ENCODE measurements at regions not wholly inside any gene's neighbourhood (a gene's known extent, or its start where the extent isn't known, plus 50 kb on each side); places are given as distances from the start of the nearest gene placed in this dataset.

DNA sequence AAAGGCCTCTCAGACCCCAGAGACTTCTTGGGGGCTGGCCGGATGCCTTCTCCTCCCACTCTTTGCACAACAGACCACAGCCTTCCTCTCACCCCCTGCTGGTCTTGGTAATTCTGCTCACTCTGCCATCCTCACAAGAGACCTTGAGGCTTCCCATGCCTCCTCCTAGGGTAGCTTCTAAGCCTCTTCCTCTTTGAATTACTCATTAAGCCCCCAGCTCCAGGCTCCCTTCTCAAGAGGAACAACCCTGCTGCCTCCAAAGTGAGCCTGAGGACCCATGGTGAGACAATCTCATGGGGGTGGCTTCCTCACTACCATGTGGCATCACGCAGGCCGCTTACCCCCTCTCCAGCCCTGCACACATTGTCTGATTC is 184.6 kb upstream of the SYT13 start:
- H3K9me2 ChIP-seq (ENCODE audit: insufficient read depth), result no peaks in the 10 kb centered on the region
- no peak overlapping the region for H2AFZ ChIP-seq
- no peak overlapping the region for H3K4me2 ChIP-seq
- H3K27me3 ChIP-seq (ENCODE audit: insufficient read depth, low read depth), result peaks cover 81% of the 10 kb centered on the region
- TF ChIP-seq EZH2 (IDR thresholded peaks at IDR 0.05; ENCODE audit: low read depth), result no peak
- TF ChIP-seq, protein P1, sequence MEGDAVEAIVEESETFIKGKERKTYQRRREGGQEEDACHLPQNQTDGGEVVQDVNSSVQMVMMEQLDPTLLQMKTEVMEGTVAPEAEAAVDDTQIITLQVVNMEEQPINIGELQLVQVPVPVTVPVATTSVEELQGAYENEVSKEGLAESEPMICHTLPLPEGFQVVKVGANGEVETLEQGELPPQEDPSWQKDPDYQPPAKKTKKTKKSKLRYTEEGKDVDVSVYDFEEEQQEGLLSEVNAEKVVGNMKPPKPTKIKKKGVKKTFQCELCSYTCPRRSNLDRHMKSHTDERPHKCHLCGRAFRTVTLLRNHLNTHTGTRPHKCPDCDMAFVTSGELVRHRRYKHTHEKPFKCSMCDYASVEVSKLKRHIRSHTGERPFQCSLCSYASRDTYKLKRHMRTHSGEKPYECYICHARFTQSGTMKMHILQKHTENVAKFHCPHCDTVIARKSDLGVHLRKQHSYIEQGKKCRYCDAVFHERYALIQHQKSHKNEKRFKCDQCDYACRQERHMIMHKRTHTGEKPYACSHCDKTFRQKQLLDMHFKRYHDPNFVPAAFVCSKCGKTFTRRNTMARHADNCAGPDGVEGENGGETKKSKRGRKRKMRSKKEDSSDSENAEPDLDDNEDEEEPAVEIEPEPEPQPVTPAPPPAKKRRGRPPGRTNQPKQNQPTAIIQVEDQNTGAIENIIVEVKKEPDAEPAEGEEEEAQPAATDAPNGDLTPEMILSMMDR (conservative IDR thresholded peaks at IDR 0.05), result no peak
- no peak for DNase-seq
- no peaks in the 10 kb centered on the region for H3K79me2 ChIP-seq (ENCODE audit: low read depth)
- BruUV-seq (replicated peaks), result no TSS peak
- no peak overlapping the region for H3K4me3 ChIP-seq
- H3K36me3 ChIP-seq (ENCODE audit: low read depth), result no peaks in the 10 kb centered on the region
- no peaks in the 10 kb centered on the region for H3K9me3 ChIP-seq (ENCODE audit: insufficient read depth, low read depth)
- intact Hi-C loops (cut with micrococcal nuclease; ENCODE audit: unreplicated experiment), result no loop called here
- H3K27ac ChIP-seq, result no peak overlapping the region
- ChIA-PET POLR2A (ENCODE audit: unreplicated experiment) (no interaction called here), CTCF (no interaction called here)
- no peaks in the 10 kb centered on the region for H3K4me1 ChIP-seq (replicated peaks; ENCODE audit: insufficient read depth)
- no peaks in the 10 kb centered on the region for H4K20me1 ChIP-seq (ENCODE audit: insufficient read depth)
- H3F3A ChIP-seq (ENCODE audit: insufficient read depth, low read depth), result no peaks in the 10 kb centered on the region

DNA sequence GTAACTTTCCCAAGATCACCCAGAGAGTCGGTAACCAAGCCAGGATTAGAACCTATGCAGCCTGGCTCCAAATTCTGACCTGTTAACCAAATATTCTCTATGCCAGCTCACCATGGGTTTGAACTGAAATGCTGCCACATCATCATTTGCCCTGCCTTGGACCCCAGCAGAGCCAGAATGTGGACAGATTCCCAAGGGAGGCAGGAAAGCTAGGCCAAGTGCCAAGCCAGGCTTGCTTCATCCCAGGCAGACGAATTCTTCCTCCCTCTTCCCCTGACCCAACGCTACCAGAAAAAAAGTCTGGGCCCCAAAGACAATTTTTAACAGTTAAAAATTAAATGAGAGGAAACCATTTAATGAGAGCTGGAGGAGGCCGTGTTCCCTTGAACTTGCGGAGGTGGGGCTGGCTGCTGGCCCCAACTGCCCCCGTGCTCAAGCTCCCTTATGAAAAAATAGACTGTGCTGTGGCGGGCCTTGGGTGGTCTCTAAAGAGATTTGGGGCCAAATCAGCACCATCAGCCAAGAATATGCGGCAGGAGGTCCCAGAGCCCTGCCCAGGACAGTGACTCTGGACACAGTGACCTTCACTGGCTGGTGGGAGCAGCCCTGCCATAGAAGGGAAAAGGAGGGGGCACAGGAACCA is 184.1 kb upstream of the SYT13 start:
- Histone ChIP-seq H3F3A (ENCODE audit: insufficient read depth, low read depth) (no peaks in the 10 kb centered on the region), H3K36me3 (ENCODE audit: low read depth) (no peaks in the 10 kb centered on the region), H3K4me2 (no peak overlapping the region), H3K27ac (no peak overlapping the region), H3K79me2 (ENCODE audit: low read depth) (no peaks in the 10 kb centered on the region), H3K9me3 (ENCODE audit: insufficient read depth, low read depth) (no peaks in the 10 kb centered on the region), H4K20me1 (ENCODE audit: insufficient read depth) (no peaks in the 10 kb centered on the region), H3K27me3 (ENCODE audit: insufficient read depth, low read depth) (peaks cover 81% of the 10 kb centered on the region), H3K9me2 (ENCODE audit: insufficient read depth) (no peaks in the 10 kb centered on the region), H2AFZ (no peak overlapping the region), H3K4me3 (no peak overlapping the region), H3K4me1 (replicated peaks; ENCODE audit: insufficient read depth) (no peaks in the 10 kb centered on the region)
- ChIA-PET POLR2A (ENCODE audit: unreplicated experiment) (no interaction called here), CTCF (no interaction called here)
- DNase-seq, result no peak
- intact Hi-C loops (cut with micrococcal nuclease; ENCODE audit: unreplicated experiment), result no loop called here
- no peak for TF ChIP-seq EZH2 (IDR thresholded peaks at IDR 0.05; ENCODE audit: low read depth)
- TF ChIP-seq, protein P1 (conservative IDR thresholded peaks at IDR 0.05), result no peak
- no TSS peak for BruUV-seq (replicated peaks)

DNA sequence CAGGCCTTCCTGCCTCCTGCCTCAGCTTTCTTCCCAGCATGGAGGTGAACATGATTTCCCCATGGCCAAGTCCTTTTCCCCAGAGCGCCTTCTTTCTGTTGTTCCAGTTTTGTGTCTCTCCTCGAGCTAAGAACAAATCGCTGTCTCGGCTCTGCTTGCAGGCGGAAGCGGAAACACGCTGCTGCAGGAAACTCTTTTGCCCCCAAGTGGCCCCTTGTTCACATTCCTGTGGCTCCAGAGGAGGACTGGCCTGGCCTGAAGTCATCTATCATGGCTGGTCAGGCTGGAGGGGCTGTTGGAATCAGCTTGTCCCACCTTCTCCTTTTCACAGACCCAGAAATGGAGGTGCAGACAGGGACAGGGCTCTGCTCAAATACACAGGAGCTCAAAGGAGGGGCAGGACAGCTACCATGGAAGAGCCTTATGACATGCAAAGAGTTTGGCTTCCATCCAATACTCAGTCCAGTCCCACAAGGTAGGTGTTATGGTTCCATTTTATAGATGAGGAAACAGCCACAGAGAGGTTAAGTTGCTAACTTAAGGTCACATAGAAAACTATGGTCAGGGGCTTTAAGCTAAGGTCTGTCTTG is 182.2 kb upstream of the SYT13 start:
- BruUV-seq (replicated peaks), result no TSS peak
- CTCF ChIA-PET, result no interaction called here
- intact Hi-C loops (cut with micrococcal nuclease; ENCODE audit: unreplicated experiment), result no loop called here

More for the DNA sequence above, 182.2 kb upstream of the SYT13 start:
- H3K4me1 ChIP-seq (replicated peaks; ENCODE audit: insufficient read depth), result no peaks in the 10 kb centered on the region
- no peaks in the 10 kb centered on the region for H3F3A ChIP-seq (ENCODE audit: insufficient read depth, low read depth)
- TF ChIP-seq EZH2 (IDR thresholded peaks at IDR 0.05; ENCODE audit: low read depth), result no peak
- no peak overlapping the region for H3K27ac ChIP-seq
- H3K4me2 ChIP-seq, result no peak overlapping the region
- no peak for DNase-seq
- H4K20me1 ChIP-seq (ENCODE audit: insufficient read depth), result no peaks in the 10 kb centered on the region
- H3K36me3 ChIP-seq (ENCODE audit: low read depth), result no peaks in the 10 kb centered on the region
- H3K9me2 ChIP-seq (ENCODE audit: insufficient read depth), result no peaks in the 10 kb centered on the region
- H3K79me2 ChIP-seq (ENCODE audit: low read depth), result no peaks in the 10 kb centered on the region
- no peak overlapping the region for H3K4me3 ChIP-seq
- peaks cover 69% of the 10 kb centered on the region for H3K27me3 ChIP-seq (ENCODE audit: insufficient read depth, low read depth)
- no peaks in the 10 kb centered on the region for H3K9me3 ChIP-seq (ENCODE audit: insufficient read depth, low read depth)
- POLR2A ChIA-PET (ENCODE audit: unreplicated experiment), result interaction anchor here (0.6 kb wide), 1 partner anchor 23 kb away, joined by 3 read pairs; no protein-coding TSS in a partner anchor
- no peak overlapping the region for H2AFZ ChIP-seq

Measured in PC-9 (cell line).